ENCODE measurements at regions not wholly inside any gene's neighbourhood (a gene's known extent, or its start where the extent isn't known, plus 50 kb on each side); places are given as distances from the start of the nearest gene placed in this dataset.

GRCh38 chr3:177499779-177500423, 302.6 kb upstream of the TBL1XR1 start:
- Histone ChIP-seq H3K9ac (ENCODE audit: low read length) (no peak overlapping the region), H3K4me3 (ENCODE audit: low read length) (no peak overlapping the region), H2AFZ (ENCODE audit: low read length) (no peak overlapping the region), H3K4me2 (ENCODE audit: low read depth, low read length) (no peak overlapping the region), H3K27ac (ENCODE audit: low read length) (no peak overlapping the region), H3K4me1 (ENCODE audit: low read length) (no peaks in the 10 kb centered on the region), H3K79me2 (ENCODE audit: low read length) (no peaks in the 10 kb centered on the region), H3K9me3 (replicated peaks; ENCODE audit: insufficient read depth, low read length) (no peaks in the 10 kb centered on the region), H4K20me1 (ENCODE audit: insufficient read depth, low read length) (no peaks in the 10 kb centered on the region), H3F3A (ENCODE audit: insufficient read depth, low read length) (no peaks in the 10 kb centered on the region), H3K9me2 (replicated peaks; ENCODE audit: insufficient read depth, low read length) (no peaks in the 10 kb centered on the region), H3K36me3 (replicated peaks; ENCODE audit: insufficient read depth, low read length) (no peaks in the 10 kb centered on the region), H3K27me3 (replicated peaks; ENCODE audit: insufficient read depth, low read length) (no peaks in the 10 kb centered on the region)
- no peak for DNase-seq
- TF ChIP-seq CTCF (IDR thresholded peaks at IDR 0.05; ENCODE audit: low read length): no peak
- TF ChIP-seq EZH2 (optimal IDR thresholded peaks at IDR 0.05; ENCODE audit: low read depth, low read length): no peak
- TF ChIP-seq EZH2phosphoT487 (IDR thresholded peaks at IDR 0.05; ENCODE audit: low read length): no peak

- Histone ChIP-seq H3K79me2 (ENCODE audit: low read length) (no peaks in the 10 kb centered on the region), H4K20me1 (ENCODE audit: insufficient read depth, low read length) (no peaks in the 10 kb centered on the region), H3K4me2 (ENCODE audit: low read depth, low read length) (no peak overlapping the region), H3K4me1 (ENCODE audit: low read length) (no peaks in the 10 kb centered on the region), H3F3A (ENCODE audit: insufficient read depth, low read length) (no peaks in the 10 kb centered on the region), H2AFZ (ENCODE audit: low read length) (no peak overlapping the region), H3K9me2 (replicated peaks; ENCODE audit: insufficient read depth, low read length) (no peaks in the 10 kb centered on the region), H3K4me3 (ENCODE audit: low read length) (no peak overlapping the region), H3K36me3 (replicated peaks; ENCODE audit: insufficient read depth, low read length) (no peaks in the 10 kb centered on the region), H3K27me3 (replicated peaks; ENCODE audit: insufficient read depth, low read length) (no peaks in the 10 kb centered on the region), H3K9ac (ENCODE audit: low read length) (no peak overlapping the region), H3K27ac (ENCODE audit: low read length) (no peak overlapping the region), H3K9me3 (replicated peaks; ENCODE audit: insufficient read depth, low read length) (no peaks in the 10 kb centered on the region)
- DNase-seq: no peak
- TF ChIP-seq EZH2 (optimal IDR thresholded peaks at IDR 0.05; ENCODE audit: low read depth, low read length): no peak
- TF ChIP-seq CTCF (IDR thresholded peaks at IDR 0.05; ENCODE audit: low read length): no peak
- no peak for TF ChIP-seq EZH2phosphoT487 (IDR thresholded peaks at IDR 0.05; ENCODE audit: low read length)
These were observed 313.5 kb upstream of the TBL1XR1 start for GRCh38 chr3:177510693-177511216.

GRCh38 chr3:177512945-177513814, 315.9 kb upstream of the TBL1XR1 start:
- H3F3A ChIP-seq (ENCODE audit: insufficient read depth, low read length): no peaks in the 10 kb centered on the region
- H3K36me3 ChIP-seq (replicated peaks; ENCODE audit: insufficient read depth, low read length): no peaks in the 10 kb centered on the region
- no peaks in the 10 kb centered on the region for H3K9me2 ChIP-seq (replicated peaks; ENCODE audit: insufficient read depth, low read length)
- no peaks in the 10 kb centered on the region for H3K9me3 ChIP-seq (replicated peaks; ENCODE audit: insufficient read depth, low read length)
- no peak overlapping the region for H3K9ac ChIP-seq (ENCODE audit: low read length)
- DNase-seq: no peak
- no peaks in the 10 kb centered on the region for H4K20me1 ChIP-seq (ENCODE audit: insufficient read depth, low read length)
- no peak for TF ChIP-seq EZH2 (optimal IDR thresholded peaks at IDR 0.05; ENCODE audit: low read depth, low read length)
- TF ChIP-seq EZH2phosphoT487 (IDR thresholded peaks at IDR 0.05; ENCODE audit: low read length): no peak
- TF ChIP-seq CTCF (IDR thresholded peaks at IDR 0.05; ENCODE audit: low read length): no peak
- H3K4me3 ChIP-seq (ENCODE audit: low read length): no peak overlapping the region
- no peak overlapping the region for H2AFZ ChIP-seq (ENCODE audit: low read length)
- no peaks in the 10 kb centered on the region for H3K4me1 ChIP-seq (ENCODE audit: low read length)
- H3K4me2 ChIP-seq (ENCODE audit: low read depth, low read length): no peak overlapping the region
- H3K27ac ChIP-seq (ENCODE audit: low read length): no peak overlapping the region
- no peaks in the 10 kb centered on the region for H3K27me3 ChIP-seq (replicated peaks; ENCODE audit: insufficient read depth, low read length)
- no peaks in the 10 kb centered on the region for H3K79me2 ChIP-seq (ENCODE audit: low read length)

All from MM.1S (cell line).